ENCODE measurements at regions not wholly inside any gene's neighbourhood (a gene's known extent, or its start where the extent isn't known, plus 50 kb on each side); places are given as distances from the start of the nearest gene placed in this dataset.

- DNase-seq (ENCODE audit: low spot score): no peak
Observed at GRCh38 chr3:24764236-24764915, 269.7 kb upstream of the THRB start.

- no peak for DNase-seq (ENCODE audit: low spot score)
Observed at GRCh38 chr3:24765399-24765798, 270.7 kb upstream of the THRB start.

DNA sequence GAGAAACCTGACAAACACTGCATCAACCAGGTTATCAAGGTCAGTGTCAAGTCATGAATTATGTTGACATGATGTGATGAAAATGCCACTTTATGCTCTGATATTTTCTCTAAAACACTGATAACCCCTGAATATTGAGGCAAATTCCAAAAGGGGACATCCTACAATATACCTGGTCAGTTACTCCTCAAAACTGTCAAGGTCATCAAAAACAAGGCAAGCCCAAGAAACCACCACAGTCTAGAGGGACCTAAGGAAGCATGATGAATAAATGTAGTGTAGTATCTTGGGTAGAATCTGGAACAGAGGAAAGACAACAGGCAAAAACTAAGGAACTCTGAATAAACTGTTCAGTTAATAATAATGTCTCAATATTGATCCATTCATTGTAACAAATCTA, 275.3 kb upstream of the THRB start:
- DNase-seq (ENCODE audit: low spot score): no peak

DNA sequence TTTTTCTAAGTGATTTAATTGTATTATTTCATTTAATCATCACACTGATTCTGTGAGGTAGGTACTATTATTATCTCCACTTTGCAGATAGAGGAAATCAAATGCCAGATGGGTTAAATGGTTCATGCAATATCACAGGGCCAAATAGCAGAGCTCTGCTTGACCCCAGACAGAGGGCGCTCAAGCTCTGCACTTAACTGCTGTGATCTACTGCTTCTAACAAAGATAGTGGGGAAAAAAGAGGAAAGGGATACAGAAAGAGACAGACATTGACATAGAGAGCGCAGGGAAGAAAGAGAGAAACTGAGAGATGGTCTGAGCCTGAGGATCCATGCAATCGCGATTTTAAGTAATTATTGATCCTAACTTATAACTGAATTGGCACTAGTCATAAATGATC, 279.1 kb upstream of the THRB start:
- DNase-seq (ENCODE audit: low spot score): peak; percentile 54

DNA sequence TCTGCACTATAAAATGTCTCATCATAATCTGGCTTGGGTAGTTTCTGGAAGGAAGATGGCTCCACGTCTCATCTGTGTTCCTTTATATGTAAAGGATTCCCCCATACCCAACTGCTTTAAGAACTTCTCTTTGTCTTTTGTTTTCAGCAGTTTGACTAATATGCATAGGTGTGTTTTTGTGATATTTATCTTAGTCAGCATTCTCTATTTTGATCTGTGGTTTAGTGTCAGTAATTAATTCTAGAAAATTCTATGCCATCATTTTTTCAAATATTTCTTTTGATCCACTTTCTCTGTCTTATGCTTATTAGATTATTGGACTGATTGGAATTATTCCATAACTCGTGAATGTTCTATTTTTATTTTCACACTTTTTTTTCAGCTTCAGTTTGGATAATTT, 286.3 kb upstream of the THRB start:
- DNase-seq (ENCODE audit: low spot score): no peak

DNA sequence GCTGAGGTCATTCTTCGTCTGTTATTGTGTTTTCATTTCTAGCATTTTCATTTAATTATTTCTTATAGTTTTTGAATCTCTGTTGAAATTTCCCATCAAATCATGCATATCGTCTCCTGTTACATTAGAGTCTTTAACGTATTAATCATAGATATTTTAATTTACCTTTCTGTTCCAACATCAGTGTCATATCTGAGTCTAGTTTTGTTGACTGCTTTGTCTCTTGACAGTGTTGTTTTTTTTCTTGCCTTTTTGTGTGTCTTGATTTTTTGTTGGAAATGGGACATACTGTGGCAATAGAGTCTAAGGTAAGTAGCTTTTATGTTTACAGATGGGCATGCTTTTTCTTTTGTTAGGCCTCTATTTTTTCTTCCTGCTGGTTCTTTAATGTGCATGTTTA, 286.8 kb upstream of the THRB start:
- no peak for DNase-seq (ENCODE audit: low spot score)

DNA sequence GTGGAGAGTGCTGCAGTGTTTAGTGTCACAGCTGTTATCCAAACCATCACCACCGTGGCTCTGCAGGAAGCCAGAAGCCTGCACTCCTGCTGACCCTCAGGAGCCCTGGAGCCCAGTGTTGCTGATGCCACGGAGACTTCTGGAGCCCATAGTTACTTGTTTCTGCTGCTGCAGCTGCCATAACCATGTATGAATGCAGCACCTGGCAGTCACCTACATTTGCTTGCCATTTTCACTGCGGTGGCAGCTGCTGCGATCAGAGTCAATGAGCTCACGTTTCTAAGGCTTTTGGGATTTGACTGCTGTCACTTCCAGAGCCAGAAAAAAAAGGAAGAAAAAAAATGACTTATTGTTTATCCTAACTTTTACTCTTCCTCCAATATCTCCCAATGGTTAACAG, 299.2 kb upstream of the THRB start:
- no peak for DNase-seq (ENCODE audit: low spot score)

DNA sequence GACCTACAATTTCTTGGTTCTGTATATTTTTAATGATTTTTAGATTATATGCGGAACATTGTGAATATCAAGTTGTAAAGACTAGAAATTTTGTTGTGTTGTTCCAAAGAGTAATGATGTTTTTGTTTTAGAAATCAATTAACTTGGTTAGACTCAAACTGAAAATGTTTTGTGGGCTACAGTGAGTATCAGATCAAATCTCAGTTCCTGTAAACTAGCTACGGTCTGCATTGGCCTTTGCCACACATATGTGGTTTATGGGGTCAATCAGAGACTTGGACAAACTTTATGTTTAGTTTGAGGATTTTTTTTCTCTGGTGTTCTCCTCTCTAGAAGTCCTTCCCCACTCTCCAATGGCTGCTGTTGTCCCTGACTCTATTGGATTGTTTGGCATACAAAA, 308.0 kb upstream of the THRB start:
- DNase-seq (ENCODE audit: low spot score): no peak

DNA sequence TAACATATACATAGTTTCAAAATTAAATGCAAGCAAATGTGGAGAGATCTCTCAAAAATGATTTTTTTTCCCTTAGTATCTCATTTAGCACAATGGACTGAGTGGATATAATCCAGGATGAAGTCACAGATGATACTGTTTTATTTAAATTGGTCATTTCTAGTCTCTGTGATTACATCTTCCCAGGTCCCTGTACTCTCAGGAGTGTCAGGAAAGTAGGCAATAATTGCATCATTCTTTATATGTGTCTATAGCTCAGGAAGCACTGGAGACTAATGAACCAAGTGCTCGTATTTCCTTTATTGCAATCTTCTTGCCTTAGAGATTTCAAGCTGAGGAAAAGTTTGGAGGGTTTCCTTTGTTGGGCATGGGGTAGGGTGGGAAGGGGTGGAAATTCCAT, 309.4 kb upstream of the THRB start:
- no peak for DNase-seq (ENCODE audit: low spot score)

DNA sequence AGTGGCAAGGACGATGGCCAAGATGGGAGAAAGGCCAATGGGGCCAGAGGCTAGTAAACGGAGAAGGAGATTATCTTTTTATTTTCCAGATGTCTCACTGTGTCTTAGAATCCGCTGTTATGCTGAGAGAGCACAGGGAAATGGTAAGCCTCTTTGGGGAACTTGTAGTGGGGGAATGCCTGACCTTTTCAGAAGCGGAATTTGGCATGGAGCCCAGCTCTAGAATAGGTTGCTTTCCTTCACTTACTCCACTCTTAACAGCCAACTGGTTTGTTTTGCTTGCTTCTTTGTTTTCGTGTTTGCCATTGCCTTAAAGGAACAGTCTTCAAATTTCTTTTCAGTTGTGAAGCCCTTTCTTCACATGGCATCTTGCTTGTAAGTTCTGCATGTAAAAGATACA, 316.2 kb upstream of the THRB start:
- no peak for DNase-seq (ENCODE audit: low spot score)

DNA sequence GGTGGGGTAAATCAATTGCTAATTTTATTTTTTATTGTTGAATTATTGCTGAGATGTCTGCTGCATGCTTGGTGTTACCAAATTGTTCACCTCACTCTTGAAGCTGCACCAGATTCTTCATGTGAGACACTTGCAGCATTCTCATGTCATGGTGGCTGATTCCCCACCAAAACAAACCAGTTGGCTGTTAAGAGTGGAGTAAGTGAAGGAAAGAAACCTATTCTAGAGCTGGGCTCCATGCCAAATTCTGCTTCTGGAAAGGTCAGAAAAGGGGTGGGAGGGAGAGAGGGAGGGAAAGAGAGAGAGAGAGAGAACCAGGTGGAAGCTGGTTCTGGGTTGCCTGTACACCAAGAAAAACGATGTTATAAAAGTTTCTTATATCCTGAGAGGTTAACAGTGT, 317.5 kb upstream of the THRB start:
- no peak for DNase-seq (ENCODE audit: low spot score)

DNA sequence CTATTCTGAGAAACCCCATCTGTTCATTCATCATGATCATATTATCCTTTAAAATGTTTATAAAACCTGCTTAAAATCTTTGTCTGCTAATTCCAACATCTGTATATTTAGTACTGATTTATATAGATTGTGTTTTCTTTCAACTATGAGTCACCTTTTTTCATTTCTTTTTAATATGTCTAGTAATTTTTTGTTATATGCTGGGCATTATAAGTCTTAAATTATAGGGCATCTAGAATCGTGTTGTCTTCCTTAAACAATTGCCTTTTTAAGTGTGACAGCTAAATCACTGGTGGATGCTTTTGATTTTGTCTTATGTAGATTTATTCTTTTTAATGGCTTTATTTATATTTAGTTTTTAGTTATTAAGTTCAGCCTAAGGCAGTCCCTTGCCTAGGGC, 323.4 kb upstream of the THRB start:
- no peak for DNase-seq (ENCODE audit: low spot score)

DNA sequence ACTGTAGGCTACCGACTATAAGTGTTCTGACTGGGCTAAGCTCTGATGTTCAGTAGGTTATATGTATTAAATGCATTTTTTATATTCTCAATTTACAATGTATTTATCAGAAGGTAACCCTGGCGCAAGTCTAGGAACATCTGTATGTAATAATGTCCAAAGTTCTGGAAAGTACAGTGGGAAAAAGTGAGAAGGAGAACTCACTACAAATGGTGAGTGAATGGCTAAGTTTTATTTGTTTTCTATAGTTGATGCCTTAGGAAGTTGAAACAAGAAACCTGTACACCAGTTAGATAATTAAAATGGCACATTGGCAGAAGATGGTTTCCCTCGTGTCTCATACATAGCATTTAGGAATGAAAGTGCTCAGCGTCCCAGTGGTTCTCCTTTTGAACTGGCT, 333.4 kb upstream of the THRB start:
- no peak for DNase-seq (ENCODE audit: low spot score)

DNA sequence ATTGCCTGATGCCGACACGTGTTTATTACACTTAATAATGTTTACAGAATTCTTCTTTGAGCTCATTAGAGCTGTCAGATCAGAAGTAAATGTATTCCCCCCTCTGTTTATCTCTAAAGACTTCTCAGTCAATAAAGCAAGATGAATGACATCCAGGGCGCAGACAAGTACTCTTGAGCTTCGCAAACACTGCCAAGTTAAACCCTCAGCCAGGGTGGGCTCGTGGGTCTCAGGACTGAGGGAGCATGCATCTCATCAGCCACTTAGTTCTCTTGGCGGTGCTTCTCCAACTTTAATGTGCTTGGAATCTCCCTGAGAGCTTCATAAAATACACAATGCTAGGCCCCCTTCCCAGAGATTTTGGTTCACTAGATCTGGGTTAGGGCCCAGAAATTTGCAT, 333.9 kb upstream of the THRB start:
- DNase-seq (ENCODE audit: low spot score): no peak

DNA sequence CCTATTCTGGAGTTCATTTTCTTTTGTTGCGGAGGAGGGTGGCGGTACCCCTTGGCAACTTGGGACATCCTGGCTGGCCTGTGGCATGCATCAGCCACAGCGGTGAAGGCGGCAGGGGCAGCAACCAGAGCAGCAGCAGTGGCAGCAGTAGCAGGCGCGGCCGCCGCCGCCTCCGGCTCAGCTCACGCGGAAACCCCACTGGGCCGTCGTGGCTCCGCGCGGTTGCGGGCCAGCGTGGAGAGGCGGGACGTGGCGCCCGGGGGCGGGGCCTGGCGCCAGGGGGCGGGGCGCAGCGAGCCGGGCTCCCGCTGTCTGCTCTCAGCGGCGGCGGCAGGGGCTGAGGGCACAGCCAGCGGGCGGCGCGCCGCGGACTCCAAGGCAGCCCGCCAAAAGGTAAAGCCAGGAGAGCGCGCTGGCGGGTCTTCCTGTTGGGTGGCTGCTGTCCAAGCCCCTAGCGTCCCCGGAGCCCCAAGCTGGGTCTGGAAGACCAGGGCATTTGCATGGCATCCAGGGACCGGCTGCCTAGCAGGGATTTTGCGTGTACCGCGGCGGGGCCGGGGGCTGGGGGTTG, 334.4 kb upstream of the THRB start:
- no peak for DNase-seq (ENCODE audit: low spot score)

- DNase-seq (ENCODE audit: low spot score): no peak
Observed at GRCh38 chr3:24829629-24830229, 335.1 kb upstream of the THRB start.

DNA sequence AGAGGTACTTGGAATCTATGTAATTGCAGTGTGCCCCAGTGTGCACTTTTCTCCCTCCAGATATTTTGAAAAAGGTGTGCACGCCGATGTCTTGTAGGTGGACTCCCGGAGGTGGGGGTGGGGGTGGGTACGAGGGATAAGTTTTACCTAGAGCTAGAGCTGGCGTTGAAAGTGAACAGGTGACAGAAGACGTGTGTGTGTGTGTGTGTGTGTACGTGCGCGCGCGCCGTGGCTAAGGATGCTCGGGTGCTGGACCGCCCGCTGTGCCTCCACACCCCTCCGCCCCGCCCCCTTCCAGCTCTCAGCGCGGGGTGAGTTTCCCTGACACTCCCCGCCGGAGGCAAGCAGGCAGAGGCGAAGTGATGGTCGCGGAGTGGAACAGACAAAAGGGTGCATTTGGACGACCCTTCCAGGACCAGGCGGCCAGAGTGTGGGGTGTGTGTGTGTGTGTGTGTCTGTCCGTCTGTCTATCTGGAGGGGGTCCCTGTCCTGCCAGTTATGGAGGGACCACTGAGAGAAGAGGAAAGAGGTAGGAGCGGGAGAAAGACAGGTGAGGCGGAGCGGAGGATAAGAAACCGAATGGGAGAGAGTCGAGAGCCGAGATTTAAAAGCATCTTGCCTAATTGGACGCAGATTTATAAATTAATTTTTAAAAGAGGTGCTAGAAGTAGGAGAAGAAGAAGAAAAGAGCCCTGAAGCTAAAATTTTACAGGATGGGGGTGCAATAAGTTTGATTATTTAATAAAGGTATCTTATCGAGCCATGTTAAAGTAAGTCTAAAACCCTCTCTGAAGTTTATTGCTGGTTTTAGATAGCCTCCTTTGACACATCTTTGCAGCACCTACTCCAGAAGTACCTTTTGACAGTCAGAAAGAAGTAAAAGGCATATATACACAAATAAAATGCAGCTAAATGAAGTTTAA, 335.8 kb upstream of the THRB start:
- no peak for DNase-seq (ENCODE audit: low spot score)

- DNase-seq (ENCODE audit: low spot score): no peak
Observed at GRCh38 chr3:24831221-24831620, 336.6 kb upstream of the THRB start.

DNA sequence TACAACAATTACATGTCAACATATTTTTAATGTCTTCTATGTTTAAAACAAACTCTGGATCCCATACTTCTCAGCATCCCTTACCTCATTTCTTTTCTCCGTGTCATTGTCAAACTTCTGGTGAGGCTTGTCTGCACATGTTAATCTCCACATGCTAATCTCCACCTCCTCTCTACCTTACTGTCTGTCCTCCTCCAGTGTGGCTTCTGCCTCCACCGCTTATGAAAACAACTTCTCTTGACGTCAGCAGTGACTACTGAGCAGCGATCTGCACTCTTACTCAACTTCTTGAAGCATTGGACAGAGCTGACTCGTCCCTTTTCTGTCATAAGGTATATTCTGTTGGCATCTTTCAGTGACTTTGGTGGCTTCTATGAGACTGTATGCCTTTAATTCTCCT, 338.2 kb upstream of the THRB start:
- no peak for DNase-seq (ENCODE audit: low spot score)

DNA sequence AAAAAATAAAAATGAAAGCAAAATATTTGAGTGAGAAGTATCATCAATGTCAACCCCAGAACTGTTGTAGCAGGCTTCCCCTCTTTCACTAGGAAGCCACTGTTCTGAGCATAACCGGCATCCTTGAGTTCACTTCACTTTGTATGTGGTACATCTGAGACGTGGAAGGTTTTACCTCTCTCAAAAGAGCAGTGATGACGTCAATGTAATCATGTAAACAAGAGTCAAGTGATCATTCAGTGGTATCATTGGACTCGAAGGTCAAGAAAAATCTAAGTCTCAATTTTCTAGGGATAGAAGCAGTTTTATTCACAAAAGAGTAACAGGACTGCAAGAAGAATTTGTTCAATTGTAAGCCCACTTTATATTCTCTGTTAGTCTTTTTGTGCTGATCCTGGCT, 339.8 kb upstream of the THRB start:
- DNase-seq (ENCODE audit: low spot score): no peak

- no peak for DNase-seq (ENCODE audit: low spot score)
Observed at GRCh38 chr3:24835510-24835909, 340.9 kb upstream of the THRB start.

GRCh38 chr3:24837601-24838000, 343.0 kb upstream of the THRB start:
- DNase-seq (ENCODE audit: low spot score): no peak

GRCh38 chr3:24838533-24838932, 343.9 kb upstream of the THRB start:
- DNase-seq (ENCODE audit: low spot score): no peak
